ENCODE measurements at regions not wholly inside any gene's neighbourhood (a gene's known extent, or its start where the extent isn't known, plus 50 kb on each side); places are given as distances from the start of the nearest gene placed in this dataset.

- Histone ChIP-seq H3K9me3 (ENCODE audit: control insufficient read depth in 4 of 4, low read length in 3 of 4) (peaks cover 0 to 4% (median 0%) of the 10 kb centered on the region in 4 donors), H3K4me1 (ENCODE audit: control insufficient read depth in 4 of 4, insufficient read depth in 4 of 4, low read length in 3 of 4) (no peaks in the 10 kb centered on the region), H3K27ac (ENCODE audit: low read depth in 1 of 2, low read length in 2 of 2) (no peak overlapping the region), H3K4me3 (ENCODE audit: low read depth in 1 of 3, low read length in 3 of 3) (no peak overlapping the region), H3K36me3 (ENCODE audit: control insufficient read depth in 4 of 4, insufficient read depth in 3 of 4, low read depth in 1 of 4, low read length in 3 of 4) (no peaks in the 10 kb centered on the region), H3K27me3 (ENCODE audit: control insufficient read depth in 4 of 4, insufficient read depth in 4 of 4, low read length in 3 of 4) (no peaks in the 10 kb centered on the region), H3K9ac (ENCODE audit: low read depth in 1 of 2, low read length in 2 of 2) (no peak overlapping the region)
- TF ChIP-seq RXRA (IDR thresholded peaks at IDR 0.05) (no peak), HNF4A (conservative IDR thresholded peaks at IDR 0.05) (no peak), GABPA (IDR thresholded peaks at IDR 0.05 in 1 of 2, conservative IDR thresholded peaks at IDR 0.05 in 1 of 2) (no peak)
- WGBS: 96% methylated on average over 4 of the region's 4 CpGs
- no peak for DNase-seq (ENCODE audit: low spot score)
These were observed 85.9 kb downstream of the C16orf95 start for GRCh38 chr16:87231295-87231694.

- no peak overlapping the region for H3K9ac ChIP-seq (ENCODE audit: low read depth in 1 of 2, low read length in 2 of 2)
- H3K27me3 ChIP-seq (ENCODE audit: control insufficient read depth in 4 of 4, insufficient read depth in 4 of 4, low read length in 3 of 4): no peaks in the 10 kb centered on the region
- H3K36me3 ChIP-seq (ENCODE audit: control insufficient read depth in 4 of 4, insufficient read depth in 3 of 4, low read depth in 1 of 4, low read length in 3 of 4): no peaks in the 10 kb centered on the region
- H3K4me3 ChIP-seq (ENCODE audit: low read depth in 1 of 3, low read length in 3 of 3): no peak overlapping the region
- no peak overlapping the region for H3K27ac ChIP-seq (ENCODE audit: low read depth in 1 of 2, low read length in 2 of 2)
- H3K4me1 ChIP-seq (ENCODE audit: control insufficient read depth in 4 of 4, insufficient read depth in 4 of 4, low read length in 3 of 4): no peaks in the 10 kb centered on the region
- TF ChIP-seq MAX (IDR thresholded peaks at IDR 0.05): no peak
- no peak for TF ChIP-seq YY1 (IDR thresholded peaks at IDR 0.05)
- no peak for TF ChIP-seq SP1 (IDR thresholded peaks at IDR 0.05)
- no peak for TF ChIP-seq HNF4A (conservative IDR thresholded peaks at IDR 0.05)
- no peak for TF ChIP-seq RAD21 (IDR thresholded peaks at IDR 0.05)
- no peak for TF ChIP-seq EGR1 (IDR thresholded peaks at IDR 0.05; ENCODE audit: low read depth in 2 of 2)
- TF ChIP-seq JUND (IDR thresholded peaks at IDR 0.05): no peak
- no peak for TF ChIP-seq TAF1 (conservative IDR thresholded peaks at IDR 0.05)
- TF ChIP-seq REST (IDR thresholded peaks at IDR 0.05): no peak
- TF ChIP-seq NR2F2 (IDR thresholded peaks at IDR 0.05): no peak
- TF ChIP-seq HNF4G (IDR thresholded peaks at IDR 0.05): no peak
- DNase-seq (ENCODE audit: low spot score): no peak
- 92% methylated on average over 1 of the region's 1 CpG for WGBS
- peaks cover 0 to 4% (median 0%) of the 10 kb centered on the region in 4 donors for H3K9me3 ChIP-seq (ENCODE audit: control insufficient read depth in 4 of 4, low read length in 3 of 4)
These were observed 85.3 kb downstream of the C16orf95 start for GRCh38 chr16:87231911-87232310.

- TF ChIP-seq RXRA (IDR thresholded peaks at IDR 0.05): no peak
- peak in 1 of 2 donors; percentile 26 for TF ChIP-seq RAD21 (IDR thresholded peaks at IDR 0.05)
These were observed 83.3 kb downstream of the C16orf95 start for GRCh38 chr16:87233928-87234327.

More at GRCh38 chr16:87233928-87234327, 83.3 kb downstream of the C16orf95 start:
- Histone ChIP-seq H3K9ac (ENCODE audit: low read depth in 1 of 2, low read length in 2 of 2) (no peak overlapping the region), H3K4me3 (ENCODE audit: low read depth in 1 of 3, low read length in 3 of 3) (no peak overlapping the region), H3K27me3 (ENCODE audit: control insufficient read depth in 4 of 4, insufficient read depth in 4 of 4, low read length in 3 of 4) (no peaks in the 10 kb centered on the region), H3K4me1 (ENCODE audit: control insufficient read depth in 4 of 4, insufficient read depth in 4 of 4, low read length in 3 of 4) (no peaks in the 10 kb centered on the region), H3K9me3 (ENCODE audit: control insufficient read depth in 4 of 4, low read length in 3 of 4) (peaks cover 0 to 4% (median 0%) of the 10 kb centered on the region in 4 donors), H3K27ac (ENCODE audit: low read depth in 1 of 2, low read length in 2 of 2) (no peak overlapping the region), H3K36me3 (ENCODE audit: control insufficient read depth in 4 of 4, insufficient read depth in 3 of 4, low read depth in 1 of 4, low read length in 3 of 4) (no peaks in the 10 kb centered on the region)
- WGBS: 59% methylated on average over 10 of the region's 10 CpGs
- no peak for DNase-seq (ENCODE audit: low spot score)

All from liver (tissue), 7 donors.